ENCODE measurements at regions not wholly inside any gene's neighbourhood (a gene's known extent, or its start where the extent isn't known, plus 50 kb on each side); places are given as distances from the start of the nearest gene placed in this dataset.

GRCh38 chr3:18864933-18865731, 283.2 kb upstream of the KCNH8 start:
- no peaks in the 10 kb centered on the region for H3K4me1 ChIP-seq
- H3K27ac ChIP-seq = no peak overlapping the region
- TF ChIP-seq, protein P1, sequence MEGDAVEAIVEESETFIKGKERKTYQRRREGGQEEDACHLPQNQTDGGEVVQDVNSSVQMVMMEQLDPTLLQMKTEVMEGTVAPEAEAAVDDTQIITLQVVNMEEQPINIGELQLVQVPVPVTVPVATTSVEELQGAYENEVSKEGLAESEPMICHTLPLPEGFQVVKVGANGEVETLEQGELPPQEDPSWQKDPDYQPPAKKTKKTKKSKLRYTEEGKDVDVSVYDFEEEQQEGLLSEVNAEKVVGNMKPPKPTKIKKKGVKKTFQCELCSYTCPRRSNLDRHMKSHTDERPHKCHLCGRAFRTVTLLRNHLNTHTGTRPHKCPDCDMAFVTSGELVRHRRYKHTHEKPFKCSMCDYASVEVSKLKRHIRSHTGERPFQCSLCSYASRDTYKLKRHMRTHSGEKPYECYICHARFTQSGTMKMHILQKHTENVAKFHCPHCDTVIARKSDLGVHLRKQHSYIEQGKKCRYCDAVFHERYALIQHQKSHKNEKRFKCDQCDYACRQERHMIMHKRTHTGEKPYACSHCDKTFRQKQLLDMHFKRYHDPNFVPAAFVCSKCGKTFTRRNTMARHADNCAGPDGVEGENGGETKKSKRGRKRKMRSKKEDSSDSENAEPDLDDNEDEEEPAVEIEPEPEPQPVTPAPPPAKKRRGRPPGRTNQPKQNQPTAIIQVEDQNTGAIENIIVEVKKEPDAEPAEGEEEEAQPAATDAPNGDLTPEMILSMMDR (IDR thresholded peaks at IDR 0.05) = no peak
- TF ChIP-seq POLR2A (IDR thresholded peaks at IDR 0.05) = no peak
- H3K4me3 ChIP-seq = no peak overlapping the region
- H3K9me3 ChIP-seq = no peaks in the 10 kb centered on the region
- intact Hi-C loops (cut with DNase I) = no loop called here
- ATAC-seq = no peak
- 26% methylated on average over 3 of the region's 3 CpGs for WGBS (ENCODE audit: insufficient coverage, low coverage, low lambda C conversion rate, missing lambda C conversion rate)
- H3K27me3 ChIP-seq = no peaks in the 10 kb centered on the region
- H3K36me3 ChIP-seq = no peaks in the 10 kb centered on the region
- no peak for DNase-seq

- ATAC-seq (no peak), DNase-seq (no peak)
- Histone ChIP-seq H3K36me3 (no peaks in the 10 kb centered on the region), H3K27me3 (no peaks in the 10 kb centered on the region), H3K4me1 (no peaks in the 10 kb centered on the region), H3K9me3 (no peaks in the 10 kb centered on the region), H3K27ac (no peak overlapping the region), H3K4me3 (no peak overlapping the region)
- intact Hi-C loops (cut with DNase I) = no loop called here
- WGBS (ENCODE audit: insufficient coverage, low coverage, low lambda C conversion rate, missing lambda C conversion rate) = 57% methylated on average over 2 of the region's 2 CpGs
- no peak for TF ChIP-seq POLR2A (IDR thresholded peaks at IDR 0.05)
- TF ChIP-seq, protein P1 (IDR thresholded peaks at IDR 0.05) = no peak
Observed at GRCh38 chr3:18862077-18862476, 286.2 kb upstream of the KCNH8 start.

DNA sequence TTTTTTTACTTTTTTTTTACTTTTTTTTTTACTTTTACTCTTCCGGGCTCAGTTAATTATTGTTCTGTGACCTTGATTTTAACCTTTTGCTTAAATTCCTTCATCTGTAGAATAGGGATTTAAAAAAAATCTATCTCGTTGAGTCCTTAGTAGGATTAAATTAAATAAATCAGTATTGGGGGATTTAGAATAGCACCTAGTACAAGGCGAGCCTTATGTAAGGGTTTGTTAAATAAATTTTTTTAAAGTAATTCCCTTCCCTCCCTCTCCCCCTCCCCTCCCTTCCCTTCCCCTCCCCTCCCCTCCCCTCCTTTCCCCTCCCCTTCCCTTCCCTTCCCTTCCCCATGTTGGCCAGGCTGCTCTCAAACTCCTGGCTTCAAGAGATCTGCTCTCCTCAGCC, 287.2 kb upstream of the KCNH8 start:
- DNase-seq (no peak), ATAC-seq (no peak)
- Histone ChIP-seq H3K27ac (no peak overlapping the region), H3K9me3 (no peaks in the 10 kb centered on the region), H3K36me3 (no peaks in the 10 kb centered on the region), H3K4me1 (no peaks in the 10 kb centered on the region), H3K4me3 (no peak overlapping the region), H3K27me3 (no peaks in the 10 kb centered on the region)
- no peak for TF ChIP-seq POLR2A (IDR thresholded peaks at IDR 0.05)
- TF ChIP-seq, protein P1 (IDR thresholded peaks at IDR 0.05) = no peak
- WGBS (ENCODE audit: insufficient coverage, low coverage, low lambda C conversion rate, missing lambda C conversion rate) = 39% methylated on average over 3 of the region's 3 CpGs
- intact Hi-C loops (cut with DNase I) = no loop called here

DNA sequence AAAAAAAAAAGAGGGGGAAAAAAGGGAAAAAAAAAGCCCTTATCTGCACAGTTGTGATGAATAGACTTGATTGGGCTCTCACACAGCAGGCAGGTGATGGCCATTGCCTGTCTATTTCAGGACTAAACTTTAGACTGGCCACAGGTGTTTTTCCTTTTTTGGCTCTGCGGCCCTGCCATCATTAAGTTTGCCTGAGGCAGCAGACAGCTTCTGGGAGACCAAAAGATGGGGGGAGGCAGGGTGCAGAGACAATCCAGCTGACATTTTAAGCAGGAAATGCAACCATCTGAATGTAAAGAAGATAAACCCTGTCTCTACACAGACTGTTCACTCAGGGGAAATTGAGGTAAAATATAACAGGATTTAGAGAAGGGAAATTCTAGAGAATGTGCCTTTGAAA, 295.0 kb upstream of the KCNH8 start:
- no peak overlapping the region for H3K27ac ChIP-seq
- H3K4me3 ChIP-seq = no peak overlapping the region
- ATAC-seq = no peak
- H3K27me3 ChIP-seq = no peaks in the 10 kb centered on the region
- no peak for DNase-seq
- H3K4me1 ChIP-seq = no peaks in the 10 kb centered on the region
- no peaks in the 10 kb centered on the region for H3K9me3 ChIP-seq
- no peak for TF ChIP-seq POLR2A (IDR thresholded peaks at IDR 0.05)
- TF ChIP-seq, protein P1 (IDR thresholded peaks at IDR 0.05) = no peak
- H3K36me3 ChIP-seq = no peaks in the 10 kb centered on the region
- WGBS (ENCODE audit: insufficient coverage, low coverage, low lambda C conversion rate, missing lambda C conversion rate) = 60% methylated on average over 1 of the region's 1 CpG
- intact Hi-C loops (cut with DNase I) = no loop called here

All from right lobe of liver (tissue), 6 donors.